ENCODE measurements at regions not wholly inside any gene's neighbourhood (a gene's known extent, or its start where the extent isn't known, plus 50 kb on each side); places are given as distances from the start of the nearest gene placed in this dataset.
A peak's percentile ranks its signal among the peaks of the same experiment; 100 is the strongest.

DNA sequence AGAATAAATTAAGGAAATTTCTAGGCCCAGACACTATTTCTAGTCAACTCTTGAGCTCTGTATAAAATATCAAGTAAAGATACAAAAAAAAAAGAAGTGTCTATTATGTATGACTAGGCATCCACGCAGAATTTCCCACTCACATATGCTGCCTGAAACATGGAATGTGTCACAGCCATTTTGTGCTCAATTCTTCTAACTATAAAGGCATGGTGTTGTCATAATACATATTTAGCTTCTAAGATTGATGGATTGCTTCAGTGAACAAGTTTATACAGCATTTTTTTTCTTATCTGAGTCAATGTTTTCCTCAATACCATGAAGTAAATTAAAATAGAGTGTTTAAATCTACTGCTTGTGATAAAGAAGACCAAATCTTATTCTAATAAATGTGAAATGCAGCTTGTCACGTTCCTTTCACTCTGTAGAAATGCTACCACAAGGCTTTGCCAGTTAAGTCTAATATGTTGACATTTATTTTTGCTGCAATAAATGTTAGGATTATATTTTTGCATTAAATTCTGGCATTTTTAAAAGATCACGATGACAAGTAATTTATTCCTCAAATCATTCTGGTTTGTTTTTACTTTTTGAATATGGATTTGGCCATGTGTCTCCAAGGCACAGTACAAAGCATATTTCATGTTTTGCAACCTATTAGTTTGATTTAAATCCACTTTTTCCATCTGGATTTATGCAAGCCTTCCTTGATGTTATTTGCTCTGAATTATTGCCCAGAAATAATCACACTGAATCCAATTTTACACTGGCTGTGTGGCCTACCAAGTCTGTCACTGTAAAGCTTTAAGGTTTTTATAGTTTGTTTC, 1829.0 kb upstream of the PCDH7 start:
- DNase-seq: no peak

DNA sequence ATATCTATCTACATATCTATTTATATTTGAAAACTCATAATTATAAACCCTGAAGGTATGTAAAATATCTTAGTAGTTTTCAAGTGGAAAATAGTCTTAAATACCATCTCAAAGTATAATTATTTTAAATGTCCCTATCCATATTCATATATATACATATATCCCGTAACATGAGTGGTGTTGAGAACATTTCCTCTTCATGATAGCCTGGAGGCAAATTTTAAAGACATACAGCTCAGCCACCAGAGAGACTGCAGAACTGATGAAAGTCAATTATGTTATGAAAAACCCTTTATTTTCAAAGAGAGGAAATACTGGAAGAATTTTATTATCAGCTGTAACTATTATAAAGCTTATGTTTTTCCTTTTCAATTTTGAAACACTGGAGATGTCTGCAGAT, 1806.7 kb upstream of the PCDH7 start:
- peak; percentile 4 for DNase-seq

DNA sequence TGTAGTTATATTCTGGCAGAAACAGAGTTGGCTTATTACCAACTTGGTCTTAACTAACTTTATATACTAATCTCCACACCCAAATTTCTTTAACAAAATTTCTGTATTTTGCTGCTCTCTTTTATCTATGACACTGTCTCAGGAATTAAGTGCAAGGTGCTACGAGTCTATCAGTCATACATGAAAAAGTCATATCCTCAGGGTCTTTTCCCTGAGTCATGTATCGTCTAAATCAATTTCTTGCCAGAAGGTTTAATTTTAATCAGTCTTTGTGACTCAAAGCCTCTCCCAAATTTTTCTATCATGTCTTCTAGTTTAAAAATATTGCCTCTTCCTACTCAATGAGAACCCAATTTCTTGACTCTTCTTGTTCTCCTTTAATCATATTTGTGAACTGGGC, 1803.6 kb upstream of the PCDH7 start:
- no peak for DNase-seq

DNA sequence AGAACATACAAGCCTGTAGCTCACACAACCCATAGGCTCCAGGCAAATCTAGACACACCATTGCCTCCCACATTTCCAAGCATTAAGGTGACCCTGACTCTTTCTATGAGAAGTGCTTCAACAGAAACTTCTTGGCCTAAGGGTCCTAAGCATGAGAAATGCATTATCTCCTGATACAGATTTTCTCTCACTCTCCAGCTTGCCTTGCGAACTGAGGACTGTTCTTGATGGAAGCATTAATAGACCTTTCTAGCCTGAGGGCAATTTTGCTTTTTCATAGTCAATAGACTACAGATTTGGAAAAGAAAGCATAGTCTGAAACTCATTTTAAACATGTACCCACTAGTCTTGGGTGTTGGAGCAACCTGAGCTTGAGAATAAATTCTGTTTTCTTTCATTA, 1801.3 kb upstream of the PCDH7 start:
- DNase-seq: peak; percentile 1

DNA sequence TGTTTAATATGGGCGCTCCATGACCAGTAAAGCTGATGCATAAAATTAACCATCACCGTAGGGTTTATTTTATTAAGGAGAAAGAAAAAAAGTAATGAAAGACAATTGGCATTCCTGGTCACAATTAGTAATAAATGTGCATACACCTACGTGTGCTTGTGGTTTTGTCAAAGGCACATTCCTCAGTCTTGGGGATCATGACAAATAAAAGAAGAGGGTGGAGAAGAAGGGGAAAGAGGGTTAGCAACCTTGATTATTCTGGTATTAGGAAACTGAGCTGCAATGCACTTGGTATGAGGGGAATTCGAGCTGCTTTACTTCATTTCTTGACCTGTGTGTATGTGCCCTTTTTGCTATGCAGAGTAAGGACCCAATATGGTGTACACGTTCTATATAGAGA, 1798.3 kb upstream of the PCDH7 start:
- DNase-seq: no peak

DNA sequence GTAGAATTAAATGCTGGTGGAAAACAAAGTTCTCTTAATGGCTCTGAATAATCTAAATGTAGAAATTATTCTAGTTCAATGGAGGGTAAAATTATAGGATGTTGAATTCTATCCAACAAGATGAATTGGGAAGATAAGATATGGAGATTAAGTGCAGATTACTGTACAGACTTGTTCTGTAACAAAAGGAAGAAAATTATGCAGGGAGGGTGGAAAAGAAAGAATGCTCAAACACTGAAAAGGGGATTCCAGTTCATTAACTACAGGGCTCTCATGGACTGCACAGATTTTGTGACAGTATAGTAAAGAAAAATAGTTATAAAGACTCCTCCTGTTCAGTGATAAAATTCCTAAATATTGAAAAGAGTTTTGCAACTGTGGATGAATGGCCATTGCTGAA, 1794.0 kb upstream of the PCDH7 start:
- peak; percentile 47 for DNase-seq

DNA sequence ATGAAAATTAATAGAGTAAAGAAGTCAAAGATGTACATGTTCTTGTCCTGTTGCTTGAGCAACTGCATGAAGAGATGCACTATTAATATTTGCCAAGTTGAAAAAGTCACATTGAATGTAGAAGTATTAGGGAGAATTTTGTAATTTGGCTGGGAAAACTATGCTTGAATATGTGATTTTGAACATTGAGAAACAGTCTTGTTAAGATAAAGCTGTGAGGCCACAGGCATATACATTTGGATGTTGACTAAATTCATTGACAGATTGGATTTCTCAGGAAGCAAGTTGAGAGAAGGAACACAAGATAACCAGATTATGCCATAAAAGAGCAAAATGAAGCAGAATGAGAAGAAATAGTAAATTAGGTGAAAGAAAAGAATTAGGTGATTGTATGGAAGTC, 1777.5 kb upstream of the PCDH7 start:
- no peak for DNase-seq

DNA sequence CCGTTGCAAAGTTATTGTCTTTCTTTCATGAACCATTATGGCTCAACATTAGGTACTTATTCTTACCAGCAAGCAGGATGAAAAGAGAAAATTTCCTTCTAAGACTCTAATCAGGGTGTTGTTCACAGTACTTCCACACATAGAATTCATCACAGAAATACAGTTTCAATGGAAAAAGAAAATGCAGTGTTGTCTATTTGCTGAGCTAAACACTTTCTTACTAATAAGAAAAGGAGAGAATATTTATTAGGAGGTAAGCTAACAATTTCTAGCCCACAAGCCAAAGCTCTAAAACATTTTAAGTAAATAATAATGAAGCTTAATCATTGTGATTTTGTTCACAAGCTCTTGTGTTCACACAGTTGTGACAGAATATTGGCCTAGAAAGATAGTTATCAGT, 1772.8 kb upstream of the PCDH7 start:
- DNase-seq: no peak

DNA sequence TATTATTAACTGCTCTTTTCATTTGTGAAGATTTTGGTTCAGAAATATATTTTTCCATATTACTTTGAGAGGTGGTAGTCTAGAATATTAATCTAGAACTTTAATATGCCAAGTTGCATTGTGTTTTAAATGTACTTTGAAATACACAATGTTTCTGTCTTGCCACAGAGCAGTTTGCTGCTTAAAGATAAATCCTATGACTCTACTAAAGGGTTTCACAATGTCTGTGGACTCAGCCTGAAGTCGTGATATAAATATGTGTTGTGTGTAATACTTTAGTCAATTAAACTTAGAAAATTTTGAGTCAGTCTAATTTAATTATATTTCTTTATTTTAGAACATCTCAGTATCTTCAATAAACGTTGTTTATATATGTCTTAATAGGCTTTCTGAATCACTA, 1771.7 kb upstream of the PCDH7 start:
- no peak for DNase-seq

DNA sequence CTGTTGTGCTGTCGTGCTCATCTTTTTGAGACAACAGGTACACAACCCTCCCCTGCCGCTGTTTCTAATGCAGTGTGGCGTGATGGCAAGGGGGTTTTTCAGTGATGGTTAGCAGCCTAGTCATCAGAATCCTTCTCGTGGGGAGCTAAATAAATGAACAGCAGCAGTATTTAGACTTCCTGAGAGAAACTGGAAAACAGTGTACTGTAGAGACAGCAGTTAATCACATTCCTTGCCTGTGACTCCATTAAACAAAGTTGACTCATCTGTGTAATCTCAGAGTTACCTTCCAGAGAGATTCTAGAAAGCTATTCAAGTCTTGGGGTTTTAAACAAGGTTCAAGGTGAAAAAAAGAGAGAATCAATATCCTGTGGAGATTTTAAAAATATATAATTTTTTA, 1753.2 kb upstream of the PCDH7 start:
- no peak for DNase-seq

DNA sequence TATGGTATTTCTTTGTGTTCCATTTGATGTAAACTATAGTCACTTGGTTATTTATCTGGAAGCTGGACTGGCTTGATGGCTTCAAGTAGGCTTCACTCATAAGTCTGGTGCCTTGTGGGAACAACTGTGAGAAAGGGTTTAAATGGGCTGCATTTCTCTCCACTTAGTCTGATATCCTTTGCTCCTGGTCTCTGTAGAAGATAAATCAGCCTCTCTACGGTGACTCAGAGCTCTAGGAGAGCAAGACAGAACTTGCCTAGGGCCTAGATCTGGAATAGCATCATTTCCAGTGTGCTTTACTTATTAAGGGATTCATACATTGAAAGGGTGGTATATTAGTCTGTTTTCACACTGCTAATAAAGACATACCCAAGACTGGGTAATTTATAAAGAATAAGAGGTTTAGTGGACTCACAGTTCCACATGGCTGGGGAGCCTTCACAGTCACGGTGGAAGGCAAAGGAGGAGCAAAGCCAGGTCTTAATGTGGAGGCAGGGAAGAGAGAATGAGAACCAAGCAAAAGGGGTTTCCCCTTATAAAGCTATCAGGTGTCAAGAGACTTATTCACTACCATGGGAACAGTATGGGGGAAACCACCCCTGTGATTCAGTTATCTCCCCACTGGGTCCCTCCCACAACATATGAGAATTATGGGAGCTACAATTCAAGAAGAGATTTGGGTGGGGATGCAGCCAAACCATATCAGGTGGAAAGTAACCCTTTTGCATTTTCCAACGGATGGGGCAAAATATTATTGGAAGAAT, 1746.4 kb upstream of the PCDH7 start:
- DNase-seq: no peak

DNA sequence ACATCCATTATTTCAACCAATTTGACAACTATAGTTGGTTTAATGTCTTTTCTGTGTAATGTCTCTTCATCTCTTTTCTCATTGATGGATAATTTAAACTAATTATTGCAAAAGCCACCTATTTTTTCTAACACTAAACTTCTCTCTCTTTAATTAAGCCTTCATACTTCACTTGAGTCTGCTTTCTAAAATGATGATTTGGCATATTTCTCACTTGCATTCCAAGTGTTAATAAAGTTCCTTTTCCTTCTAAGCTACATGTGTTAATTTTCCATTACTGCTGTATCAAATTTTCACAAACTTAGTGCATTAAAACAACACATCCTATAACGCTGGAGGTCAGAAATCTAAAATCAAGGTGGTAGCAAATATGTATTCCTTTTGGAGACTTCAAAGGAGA, 1743.8 kb upstream of the PCDH7 start:
- no peak for DNase-seq

DNA sequence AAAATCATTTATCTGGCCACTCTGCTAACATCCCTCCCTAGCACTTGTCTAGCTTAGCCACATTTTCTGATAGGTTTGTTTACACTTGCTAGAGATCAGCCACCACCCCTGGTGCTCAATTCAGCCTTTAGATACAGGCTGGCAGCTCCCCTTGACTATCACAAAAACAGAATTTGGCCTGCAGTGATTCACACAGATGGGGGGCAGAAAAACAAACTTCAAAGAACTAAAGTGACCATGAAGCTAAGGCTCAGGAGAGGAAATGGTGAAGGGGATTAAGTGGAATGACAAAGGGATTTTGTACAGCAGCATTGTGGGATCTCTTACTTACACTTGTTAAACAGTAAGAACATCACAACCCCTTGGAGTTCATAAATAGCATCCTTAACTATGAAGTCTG, 1718.0 kb upstream of the PCDH7 start:
- DNase-seq: peak; percentile 66

DNA sequence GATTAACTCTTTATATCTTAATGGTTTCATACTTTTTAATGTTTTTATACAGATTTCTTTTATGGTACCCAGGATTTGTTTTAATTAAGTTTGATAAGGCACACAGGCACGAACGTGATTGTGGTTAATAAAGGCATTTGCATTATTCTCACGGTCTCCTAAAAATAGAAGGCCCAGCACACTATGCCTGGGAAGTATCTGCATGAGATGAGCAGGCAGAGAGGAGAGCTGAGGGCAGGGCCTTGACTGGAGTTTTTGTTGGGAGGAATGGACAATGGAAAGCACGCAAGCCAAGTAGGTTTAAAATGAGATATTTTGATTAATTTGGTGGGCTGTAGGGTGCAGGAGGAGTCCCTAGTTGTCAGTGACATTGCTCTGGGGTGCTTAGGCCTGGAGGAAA, 1714.3 kb upstream of the PCDH7 start:
- no peak for DNase-seq

DNA sequence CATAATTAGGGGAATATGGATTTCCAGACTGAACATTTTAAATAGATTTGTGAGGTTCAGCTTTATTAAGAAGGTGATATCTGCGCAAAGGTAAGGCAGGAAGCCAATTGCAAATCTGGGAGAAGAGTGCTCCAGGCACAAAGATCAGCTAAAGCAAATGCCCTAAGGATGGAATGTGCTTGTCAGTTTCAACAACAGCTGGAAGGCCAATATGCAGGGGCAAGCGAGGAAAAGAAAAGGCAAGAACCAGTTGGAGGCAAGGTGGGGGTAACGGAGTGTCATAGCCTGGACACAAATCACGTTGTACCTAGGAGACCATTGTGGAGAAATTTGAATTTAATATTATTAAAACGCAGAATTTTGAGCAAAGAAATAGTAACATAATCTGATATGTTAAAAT, 1710.3 kb upstream of the PCDH7 start:
- no peak for DNase-seq

DNA sequence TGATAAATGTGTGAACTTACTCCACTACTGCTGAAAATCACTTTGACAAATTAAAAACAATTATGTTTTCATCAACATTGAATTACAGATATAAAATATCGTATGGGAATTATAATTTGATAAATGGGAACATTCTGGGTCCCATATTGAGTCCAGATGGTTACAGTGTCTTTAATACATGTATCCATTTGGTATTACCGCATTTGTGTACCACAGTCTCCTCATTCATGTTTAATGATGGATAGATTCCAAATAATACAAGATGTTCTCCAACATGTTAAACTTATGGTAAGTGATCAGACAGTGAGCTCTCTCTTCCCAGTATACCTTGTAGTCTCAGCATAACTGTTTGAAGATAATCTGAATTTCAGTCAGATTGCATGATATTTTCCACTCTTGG, 1706.8 kb upstream of the PCDH7 start:
- no peak for DNase-seq

DNA sequence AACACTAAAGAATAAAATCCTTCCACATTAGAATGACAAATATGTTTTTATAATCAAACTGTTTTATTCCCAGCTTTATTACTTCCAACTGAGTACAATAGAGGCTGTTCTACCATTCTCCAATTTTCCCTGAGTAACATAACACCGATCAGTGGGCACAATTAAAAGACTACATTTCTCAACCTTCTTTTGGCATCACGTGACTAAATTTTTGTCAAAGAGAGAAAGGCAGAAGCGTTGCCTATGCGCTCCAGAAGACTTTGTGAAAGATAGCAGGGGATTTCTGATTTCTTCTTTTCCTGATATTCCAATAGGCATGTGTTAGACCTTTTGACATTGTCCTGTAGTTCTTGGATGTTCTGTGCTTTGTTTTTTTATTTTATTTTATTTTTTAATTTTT, 1705.6 kb upstream of the PCDH7 start:
- no peak for DNase-seq

DNA sequence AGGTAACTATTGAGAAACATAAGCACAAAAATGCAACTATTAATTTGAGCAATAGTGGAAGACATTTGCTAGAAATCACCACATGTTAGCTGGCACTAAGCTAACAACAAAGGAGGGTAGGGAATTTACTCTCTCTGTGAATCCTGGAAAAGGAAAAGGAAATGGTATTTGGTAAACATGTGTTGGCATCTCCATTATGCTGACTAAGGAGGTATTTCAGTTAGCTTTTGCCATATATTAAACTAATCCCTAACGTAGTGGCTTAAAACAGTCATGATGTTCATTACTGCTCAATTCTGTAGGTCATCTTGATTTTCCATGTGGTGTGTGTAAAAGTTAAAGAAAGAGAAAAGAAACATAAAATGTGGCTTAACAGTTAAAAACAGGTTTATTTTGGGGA, 1686.5 kb upstream of the PCDH7 start:
- DNase-seq: no peak

DNA sequence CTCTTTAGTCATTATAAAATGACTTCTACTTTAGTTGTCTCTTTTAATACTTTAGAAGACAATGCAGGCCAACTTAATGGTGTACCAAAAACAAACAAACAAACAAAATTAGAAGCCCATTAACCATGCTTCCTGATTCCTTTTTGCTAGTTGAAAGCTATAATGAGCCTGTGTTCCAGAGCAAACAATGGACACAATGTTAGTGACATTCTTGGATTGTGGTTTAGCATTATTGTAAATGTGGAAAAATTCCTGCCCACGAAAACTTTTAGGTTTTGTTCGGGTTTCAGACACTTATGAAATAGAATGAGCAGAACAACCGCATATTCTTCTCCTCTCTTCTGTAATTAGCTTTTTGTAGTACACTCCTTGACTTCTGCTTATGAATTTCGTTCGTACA, 1682.7 kb upstream of the PCDH7 start:
- no peak for DNase-seq

DNA sequence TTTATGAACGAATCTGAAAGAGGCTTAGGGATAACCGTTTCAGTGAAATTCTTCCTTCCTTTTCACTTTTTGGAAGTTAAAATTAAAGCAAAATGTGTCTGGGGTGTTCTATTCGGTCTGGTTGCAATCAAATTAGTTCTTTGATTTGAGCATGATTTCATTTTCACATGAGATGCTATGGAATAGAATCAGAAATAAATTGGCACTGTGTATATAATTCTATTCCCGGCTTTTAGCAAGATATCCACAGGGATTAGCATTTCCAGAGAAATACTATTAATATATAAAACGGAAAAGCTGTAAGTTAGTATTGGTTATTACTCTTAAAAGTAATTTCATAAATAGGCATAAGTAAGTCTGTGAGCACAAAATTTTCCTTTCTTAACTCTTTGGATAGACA, 1676.8 kb upstream of the PCDH7 start:
- DNase-seq: no peak

DNA sequence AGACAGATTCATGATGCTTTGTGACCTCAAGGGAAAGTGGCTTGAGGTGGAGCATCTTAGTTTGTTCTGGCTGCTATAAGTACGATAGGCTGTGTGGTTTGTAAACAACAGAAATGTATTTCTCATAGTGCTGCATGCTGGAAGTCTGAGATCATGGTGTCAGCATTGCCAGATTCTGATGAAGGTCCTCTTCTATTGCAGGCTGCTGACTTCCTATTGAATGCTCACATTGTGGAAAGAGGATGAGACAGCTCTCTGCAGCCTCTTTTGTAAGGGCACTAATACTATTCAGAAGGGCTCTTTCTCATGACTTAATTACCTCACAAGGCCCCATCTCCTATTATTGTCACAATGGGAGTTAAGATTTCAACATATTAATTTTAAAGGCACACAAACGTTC, 1674.0 kb upstream of the PCDH7 start:
- DNase-seq: no peak

DNA sequence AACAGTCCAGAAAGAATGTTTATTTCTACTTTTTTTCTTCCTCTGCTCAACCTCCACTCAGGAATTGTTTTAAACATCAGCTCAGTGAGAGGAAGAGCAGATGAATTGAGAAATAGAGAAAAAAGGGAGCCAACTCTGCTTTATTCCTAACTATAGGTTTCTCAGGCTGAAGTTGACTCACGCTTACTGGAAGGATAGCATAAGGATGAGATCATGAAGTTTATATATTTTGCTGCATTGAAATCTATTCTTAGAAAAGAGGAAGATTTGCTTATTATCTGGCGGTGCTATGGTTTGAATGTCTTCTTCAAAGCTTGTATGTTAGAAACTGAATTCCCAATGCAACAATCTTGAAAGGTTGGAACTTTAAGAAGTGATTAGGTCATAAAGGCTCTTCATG, 1673.4 kb upstream of the PCDH7 start:
- no peak for DNase-seq

DNA sequence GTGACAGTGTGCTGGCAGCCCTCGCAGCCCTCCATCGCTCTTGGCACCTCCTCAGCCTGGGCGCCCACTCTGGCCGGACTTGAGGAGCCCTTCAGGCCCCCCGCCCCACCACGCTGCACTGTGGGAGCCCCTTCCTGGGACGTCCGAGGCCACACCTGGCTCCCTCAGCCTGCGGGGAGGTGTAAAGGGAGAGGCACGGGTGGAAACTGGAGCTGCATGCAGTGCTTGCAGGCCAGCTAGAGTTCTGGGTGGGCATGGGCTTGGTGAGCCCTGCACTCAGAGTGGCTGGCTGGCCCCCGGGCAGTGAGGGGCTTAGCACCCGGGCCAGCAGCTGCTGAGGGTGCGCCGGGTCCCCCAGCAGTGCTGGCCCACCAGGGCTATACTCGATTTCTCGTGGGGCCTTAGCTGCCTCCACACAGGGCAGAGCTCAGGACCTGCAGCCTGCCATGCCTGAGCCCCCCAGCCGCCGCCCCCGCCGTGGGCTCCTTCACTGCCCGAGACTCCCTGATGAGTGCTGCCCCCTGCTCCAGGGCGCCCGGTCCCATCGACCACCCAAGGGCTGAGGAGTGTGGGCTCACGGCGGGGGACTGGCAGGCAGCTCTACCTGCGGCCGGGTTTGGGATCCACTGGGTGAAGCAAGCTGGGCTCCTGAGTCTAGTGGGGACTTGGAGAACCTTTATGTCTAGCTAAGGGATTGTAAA, 1672.7 kb upstream of the PCDH7 start:
- no peak for DNase-seq

DNA sequence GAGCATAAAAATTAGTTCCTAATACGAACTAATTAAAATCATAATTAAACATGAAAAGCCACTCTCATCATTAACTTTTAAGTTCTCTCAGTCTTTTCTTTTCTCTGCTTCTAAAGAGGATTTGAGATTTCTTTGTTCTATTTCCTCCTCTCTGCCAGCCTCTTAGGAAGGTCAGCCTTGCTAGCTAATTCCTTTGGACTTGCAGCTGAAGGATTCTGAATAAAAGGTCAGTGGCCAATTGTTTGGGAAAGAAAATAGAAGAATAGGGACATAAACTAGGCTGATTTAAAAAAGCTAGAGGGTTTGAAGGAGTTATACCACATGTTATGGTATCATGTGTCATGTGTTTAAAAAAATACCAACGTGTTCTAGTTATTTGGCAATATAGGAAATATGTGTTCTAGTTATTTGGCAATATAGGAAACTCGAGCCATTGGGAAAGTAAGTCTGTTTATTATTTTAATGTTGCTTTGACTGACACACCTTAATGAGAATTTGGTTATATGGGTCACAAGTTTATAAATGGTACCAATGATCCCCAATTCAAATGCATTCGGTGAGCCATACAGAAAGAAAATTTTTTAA, 1668.7 kb upstream of the PCDH7 start:
- DNase-seq: no peak

Measured in NCI-H69 (cell line).